PC-9 (cell line): ENCODE measurements at regions not wholly inside any gene's neighbourhood (a gene's known extent, or its start where the extent isn't known, plus 50 kb on each side); places are given as distances from the start of the nearest gene placed in this dataset.

ENCODE experiments used
- EZH2 ChIP-seq: fragments of 200-600 bp; sonication (generic); IDR thresholded peaks from 2 replicates; pipeline ENCODE4 v1.8.0; 2017; ENCODE audit warnings: antibody characterized with exemption, low read depth
- TF ChIP-seq, protein P1 (sequence below): fragments of 200-600 bp; sonication (generic); conservative IDR thresholded peaks from 2 replicates; pipeline ENCODE4 v1.6.1; 2017; ENCODE audit warnings: mixed run types, antibody characterized with exemption, mild to moderate bottlenecking, moderate library complexity

DNA sequence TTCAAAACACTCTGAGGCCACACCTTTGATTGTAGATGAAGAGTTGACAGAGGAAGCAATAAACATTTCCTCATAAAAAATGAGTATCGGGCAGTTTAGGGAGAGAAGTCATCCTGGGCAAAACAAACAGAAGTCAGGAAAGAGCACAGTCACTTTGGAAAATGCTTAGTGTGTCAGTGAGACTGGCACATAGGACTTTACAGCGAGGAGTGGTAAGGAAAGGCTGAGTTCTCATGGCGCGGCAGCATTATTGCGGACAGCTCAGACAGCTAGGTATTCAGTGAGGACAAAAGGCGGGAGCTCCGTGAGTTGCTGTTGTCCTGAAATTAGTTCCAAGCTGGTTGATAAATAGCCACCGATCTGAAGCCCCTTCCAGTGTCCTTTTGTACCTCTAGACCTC, 229.9 kb downstream of the SNAPC1 start:
- no peak for TF ChIP-seq EZH2
- TF ChIP-seq, protein P1, sequence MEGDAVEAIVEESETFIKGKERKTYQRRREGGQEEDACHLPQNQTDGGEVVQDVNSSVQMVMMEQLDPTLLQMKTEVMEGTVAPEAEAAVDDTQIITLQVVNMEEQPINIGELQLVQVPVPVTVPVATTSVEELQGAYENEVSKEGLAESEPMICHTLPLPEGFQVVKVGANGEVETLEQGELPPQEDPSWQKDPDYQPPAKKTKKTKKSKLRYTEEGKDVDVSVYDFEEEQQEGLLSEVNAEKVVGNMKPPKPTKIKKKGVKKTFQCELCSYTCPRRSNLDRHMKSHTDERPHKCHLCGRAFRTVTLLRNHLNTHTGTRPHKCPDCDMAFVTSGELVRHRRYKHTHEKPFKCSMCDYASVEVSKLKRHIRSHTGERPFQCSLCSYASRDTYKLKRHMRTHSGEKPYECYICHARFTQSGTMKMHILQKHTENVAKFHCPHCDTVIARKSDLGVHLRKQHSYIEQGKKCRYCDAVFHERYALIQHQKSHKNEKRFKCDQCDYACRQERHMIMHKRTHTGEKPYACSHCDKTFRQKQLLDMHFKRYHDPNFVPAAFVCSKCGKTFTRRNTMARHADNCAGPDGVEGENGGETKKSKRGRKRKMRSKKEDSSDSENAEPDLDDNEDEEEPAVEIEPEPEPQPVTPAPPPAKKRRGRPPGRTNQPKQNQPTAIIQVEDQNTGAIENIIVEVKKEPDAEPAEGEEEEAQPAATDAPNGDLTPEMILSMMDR = no peak
